HG03565 (cell line): ENCODE measurements at regions not wholly inside any gene's neighbourhood (a gene's known extent, or its start where the extent isn't known, plus 50 kb on each side); places are given as distances from the start of the nearest gene placed in this dataset.
"Not testable (repeated sequence)": the region's sequence is repeated elsewhere in the genome, so short reads cannot be mapped to it uniquely, and the experiment has no call there.

Source experiments
- ATAC-seq: cut with Tn5 transposase; IDR thresholded peaks from one replicate; pipeline ENCODE4 v1.9.1; 2021; ENCODE audit warnings: mild to moderate bottlenecking, moderate library complexity; ENCODE audit not compliant: unreplicated experiment

DNA sequence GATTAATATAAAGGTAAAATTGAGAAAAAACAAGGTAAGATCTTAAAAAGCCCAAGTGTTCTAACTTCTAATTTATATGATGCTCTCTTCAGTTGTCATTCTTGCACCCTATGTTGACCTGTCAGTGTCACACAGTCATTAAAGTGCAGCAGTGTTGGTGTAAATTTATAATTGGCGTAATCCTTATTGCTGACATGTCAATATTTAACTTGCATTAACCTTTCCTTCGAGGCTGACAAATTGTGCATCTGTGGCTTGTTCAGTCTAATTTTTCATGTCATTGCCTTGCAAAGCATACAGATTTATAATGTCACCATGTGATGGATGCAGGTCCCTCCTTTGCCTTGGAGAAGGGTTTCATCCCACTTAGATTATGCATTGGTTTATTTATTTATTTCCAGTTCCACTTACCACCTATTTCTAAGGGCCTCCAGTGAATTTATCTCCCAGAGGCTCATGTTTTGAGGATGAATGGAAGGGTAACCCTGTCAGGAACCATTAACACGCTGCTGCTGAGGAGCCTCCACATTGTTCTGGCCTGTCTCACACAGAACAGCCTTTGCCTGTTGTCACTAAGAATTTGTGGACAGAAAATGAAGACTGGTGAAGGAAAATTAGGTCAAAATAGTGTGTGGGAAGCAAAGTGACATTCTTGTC, 1098.5 kb upstream of the LCORL start:
- ATAC-seq: no peak

DNA sequence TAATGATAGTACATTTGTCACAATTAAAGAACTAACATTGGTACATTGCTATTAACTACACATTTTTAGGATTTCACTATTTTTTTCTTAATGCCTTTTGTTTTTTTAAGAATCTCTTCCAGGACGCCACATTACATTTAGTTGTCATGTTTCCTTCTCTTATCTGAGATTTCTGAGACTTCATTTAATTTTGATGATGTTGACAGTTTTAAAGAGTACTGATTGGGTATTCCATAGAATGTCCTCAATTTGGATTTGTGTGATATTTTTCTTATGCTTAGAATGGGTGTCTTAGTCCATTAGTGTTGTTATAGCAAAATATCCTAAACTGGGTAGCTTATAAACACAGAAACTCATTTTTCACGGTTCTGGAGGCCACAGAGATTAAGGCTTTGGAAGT, 1095.5 kb upstream of the LCORL start:
- ATAC-seq: no peak

DNA sequence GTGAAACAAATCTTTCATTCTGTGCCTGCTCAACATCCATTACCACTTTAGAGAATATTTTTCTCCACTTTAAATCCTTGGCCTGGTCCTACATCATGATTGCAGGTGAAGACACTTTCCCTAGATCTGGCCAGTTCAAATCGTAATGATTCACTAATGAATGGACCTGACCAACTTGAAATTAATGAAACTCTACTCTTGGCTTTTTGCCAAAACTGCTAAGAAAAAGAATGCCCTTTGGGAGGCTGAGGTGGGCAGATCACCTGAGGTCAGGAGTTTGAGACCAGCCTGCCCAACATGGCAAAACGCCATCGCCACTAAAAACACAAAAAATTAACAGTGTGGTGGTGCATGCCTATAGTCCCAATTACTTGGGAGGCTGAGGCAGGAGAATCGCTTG, 1082.6 kb upstream of the LCORL start:
- no peak for ATAC-seq

DNA sequence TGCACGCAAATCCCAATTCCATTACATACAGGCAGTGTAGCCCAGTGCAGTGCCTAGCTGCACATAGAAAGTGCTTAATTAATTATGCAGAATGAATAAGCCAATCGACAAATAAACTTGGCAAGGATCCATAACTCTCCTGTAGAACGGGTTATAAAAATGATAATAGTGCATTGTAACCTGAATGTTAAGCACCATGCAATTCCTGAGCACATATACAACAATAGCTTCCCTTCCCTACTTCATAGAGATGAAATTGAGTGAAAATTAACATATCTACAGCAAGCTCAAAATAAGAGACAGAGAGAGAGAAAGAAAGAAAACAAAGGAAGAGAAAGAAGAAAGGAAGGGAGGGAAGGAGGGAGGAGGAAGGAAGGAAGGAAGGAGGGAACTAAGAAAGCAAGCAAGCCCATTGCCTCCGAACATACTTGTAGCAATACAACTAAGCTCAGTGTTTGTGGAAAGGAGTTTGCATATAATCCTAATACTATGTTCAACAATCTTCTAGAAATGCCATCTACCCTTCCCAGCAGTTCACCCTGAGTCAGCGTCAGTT, 1074.0 kb upstream of the LCORL start:
- no peak for ATAC-seq

DNA sequence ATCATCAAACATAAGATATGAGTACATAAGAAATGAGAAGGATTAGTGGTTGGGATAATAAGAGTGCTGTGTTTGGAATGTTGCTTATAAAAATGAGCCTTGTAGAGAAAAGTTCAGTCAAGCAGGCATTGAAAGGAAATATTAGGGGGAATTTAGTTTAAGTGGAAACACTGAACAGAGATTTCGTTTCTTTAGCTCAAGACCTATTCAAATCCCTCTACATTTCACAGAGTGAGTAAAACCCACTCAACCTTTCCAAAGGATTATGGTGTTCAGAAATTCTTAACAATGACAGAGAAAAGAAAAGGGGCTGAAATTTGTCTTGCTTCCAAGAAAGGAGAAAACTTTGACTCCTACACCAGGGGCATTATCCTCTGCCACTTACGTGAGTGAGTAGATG, 1072.4 kb upstream of the LCORL start:
- no peak for ATAC-seq

DNA sequence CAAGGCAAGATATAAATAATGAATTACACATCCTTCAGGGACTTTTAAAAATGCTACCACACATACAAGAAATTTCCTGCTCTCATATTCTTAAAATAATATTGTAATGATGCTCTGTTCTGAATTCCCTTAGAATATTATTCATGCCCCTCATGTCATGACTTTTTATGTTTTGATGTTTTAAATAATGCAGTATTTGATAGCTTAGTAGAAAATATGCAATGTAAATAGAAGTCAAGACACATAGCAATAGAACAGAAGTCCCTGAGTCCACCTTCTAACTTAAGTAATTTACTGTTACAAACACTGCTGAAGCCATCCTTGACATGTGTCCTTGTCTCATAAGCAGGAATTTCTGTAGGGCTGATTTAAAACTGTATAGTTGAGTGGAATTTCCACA, 1071.2 kb upstream of the LCORL start:
- ATAC-seq: no peak

DNA sequence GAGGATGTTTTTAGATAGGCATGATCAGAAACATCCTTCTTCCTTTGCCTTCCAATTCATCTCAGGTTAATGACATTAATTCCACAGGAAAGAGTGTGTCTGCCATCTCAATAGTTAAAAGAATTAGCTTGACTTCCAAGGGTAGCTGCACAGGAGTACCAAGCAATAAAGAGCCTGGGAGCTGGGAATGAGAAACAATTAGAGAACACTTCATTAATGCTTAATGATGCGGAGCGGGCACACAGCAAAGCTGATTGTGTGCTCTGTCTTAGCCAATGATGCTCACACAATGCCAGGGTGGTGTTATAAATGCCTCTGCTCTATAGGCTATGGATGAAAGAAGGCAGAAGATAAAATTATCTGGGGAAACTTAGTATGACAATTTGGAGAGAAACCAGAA, 1052.5 kb upstream of the LCORL start:
- no peak for ATAC-seq

DNA sequence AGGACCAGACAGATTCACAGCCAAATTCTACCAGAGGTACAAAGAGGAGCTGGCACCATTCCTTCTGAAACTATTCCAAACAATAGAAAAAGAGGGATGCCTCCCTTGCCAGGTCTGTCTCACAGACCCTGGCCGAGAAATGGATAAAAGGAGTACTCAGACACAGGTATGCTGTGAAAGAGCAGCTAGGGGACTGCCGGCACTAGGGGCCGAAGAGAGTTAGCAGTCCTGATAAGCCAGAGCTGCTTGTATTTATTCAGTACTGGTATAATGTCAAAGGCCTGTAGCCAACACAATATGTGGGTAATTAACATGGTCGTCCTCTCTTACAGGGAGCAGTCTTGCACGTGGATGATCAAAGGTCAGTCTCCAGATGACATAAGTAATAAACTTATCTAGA, 1042.1 kb upstream of the LCORL start:
- ATAC-seq: no peak

DNA sequence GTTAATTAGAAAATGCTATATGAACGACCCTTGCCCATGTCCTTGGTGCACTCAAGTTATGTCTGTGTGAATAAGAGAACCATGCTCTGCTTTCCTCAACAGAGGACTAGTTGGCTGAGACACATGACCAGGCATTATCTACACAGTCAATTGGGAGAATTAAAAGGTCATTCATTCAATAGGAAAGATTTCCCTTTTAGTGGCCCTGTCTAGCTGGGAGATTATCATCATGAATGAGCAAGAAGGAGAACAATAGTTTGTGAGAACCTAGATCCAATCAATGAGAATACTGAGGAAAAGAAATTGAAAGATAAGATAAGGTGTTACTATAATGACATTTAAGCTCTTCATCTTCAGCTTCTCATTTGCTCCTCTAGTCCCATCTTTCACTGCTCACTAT, 1033.4 kb upstream of the LCORL start:
- ATAC-seq: no peak

DNA sequence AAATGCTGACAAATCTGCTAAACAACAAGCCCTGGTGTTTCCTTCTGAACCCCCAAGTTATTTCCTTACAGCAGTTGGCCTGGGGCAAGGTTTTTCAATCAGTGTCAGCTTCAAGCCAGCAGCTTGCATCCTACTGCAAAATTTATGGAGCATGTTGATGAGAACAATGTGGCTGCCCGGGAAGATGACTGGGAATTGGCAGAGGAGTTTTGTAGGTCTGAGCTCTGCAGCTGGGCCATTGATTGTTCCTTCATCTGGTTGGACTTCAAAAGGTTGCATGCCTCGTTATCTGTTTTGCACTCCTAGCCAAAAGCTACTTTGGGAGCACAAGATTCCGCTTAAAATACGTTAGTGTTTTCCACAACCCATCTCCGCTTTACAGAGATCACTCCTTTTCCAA, 1030.3 kb upstream of the LCORL start:
- no peak for ATAC-seq

DNA sequence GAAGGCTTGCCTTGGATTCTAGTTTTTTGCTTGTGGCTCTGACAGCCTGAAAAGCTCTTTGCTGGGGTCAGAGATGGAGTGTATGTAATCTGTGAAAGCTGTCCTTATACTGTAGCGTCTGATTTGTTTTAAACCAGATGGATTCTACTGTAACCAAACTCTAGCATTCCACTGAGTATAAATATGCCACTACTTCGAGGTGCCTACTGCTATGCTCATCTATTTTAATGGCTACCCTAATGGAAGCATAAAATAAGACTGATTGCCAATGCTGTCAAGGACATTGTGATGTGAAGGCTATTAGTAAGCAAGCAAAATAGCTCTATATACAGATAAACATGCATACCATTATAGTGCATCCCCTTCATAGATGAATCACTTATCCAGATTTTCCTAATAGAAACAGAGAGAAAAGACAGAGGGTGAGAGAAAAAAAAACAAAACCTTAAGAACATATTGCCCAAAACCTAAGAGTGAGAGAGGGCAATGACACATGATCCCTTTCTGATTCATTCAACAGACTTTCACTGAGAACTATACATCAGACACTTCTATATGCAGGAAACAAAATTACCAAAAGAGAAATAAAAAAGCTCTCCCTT, 1025.8 kb upstream of the LCORL start:
- ATAC-seq: no peak

DNA sequence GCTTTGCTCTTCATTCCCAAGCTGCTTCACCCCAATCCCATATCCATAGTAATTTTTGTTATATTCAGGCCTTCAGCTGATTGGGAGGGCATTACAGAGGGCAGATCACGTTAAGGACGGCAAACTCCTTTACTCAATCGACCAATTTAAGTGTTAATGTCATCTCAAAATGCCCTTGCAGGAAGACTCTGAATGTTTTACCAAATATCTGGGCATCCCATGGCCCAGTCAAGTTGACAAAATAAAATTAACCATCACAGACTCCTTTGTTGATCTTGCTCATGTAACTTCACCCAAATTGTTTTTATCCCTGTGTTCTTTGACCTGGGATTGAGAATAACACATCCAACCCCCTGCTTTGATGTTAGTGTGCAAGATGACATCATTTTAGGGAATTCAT, 1018.3 kb upstream of the LCORL start:
- ATAC-seq: no peak

DNA sequence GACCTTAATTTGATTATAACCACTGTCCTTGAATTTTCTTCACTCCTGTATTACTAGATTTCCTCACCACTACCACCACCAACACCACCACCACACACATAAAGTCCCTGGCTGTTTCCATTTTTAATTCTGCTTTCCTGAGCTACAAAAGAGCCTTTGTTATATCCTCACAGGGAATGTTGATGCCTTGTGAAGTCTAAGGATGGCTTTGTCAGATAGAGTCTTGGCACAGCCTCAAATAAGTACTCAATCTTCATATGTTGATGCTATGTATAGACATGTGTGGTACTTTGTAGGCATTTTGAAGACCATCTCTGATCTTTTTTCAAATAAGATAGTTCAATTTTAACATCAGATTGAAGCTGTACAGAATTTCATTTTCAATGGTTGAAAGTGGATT, 1016.7 kb upstream of the LCORL start:
- no peak for ATAC-seq

DNA sequence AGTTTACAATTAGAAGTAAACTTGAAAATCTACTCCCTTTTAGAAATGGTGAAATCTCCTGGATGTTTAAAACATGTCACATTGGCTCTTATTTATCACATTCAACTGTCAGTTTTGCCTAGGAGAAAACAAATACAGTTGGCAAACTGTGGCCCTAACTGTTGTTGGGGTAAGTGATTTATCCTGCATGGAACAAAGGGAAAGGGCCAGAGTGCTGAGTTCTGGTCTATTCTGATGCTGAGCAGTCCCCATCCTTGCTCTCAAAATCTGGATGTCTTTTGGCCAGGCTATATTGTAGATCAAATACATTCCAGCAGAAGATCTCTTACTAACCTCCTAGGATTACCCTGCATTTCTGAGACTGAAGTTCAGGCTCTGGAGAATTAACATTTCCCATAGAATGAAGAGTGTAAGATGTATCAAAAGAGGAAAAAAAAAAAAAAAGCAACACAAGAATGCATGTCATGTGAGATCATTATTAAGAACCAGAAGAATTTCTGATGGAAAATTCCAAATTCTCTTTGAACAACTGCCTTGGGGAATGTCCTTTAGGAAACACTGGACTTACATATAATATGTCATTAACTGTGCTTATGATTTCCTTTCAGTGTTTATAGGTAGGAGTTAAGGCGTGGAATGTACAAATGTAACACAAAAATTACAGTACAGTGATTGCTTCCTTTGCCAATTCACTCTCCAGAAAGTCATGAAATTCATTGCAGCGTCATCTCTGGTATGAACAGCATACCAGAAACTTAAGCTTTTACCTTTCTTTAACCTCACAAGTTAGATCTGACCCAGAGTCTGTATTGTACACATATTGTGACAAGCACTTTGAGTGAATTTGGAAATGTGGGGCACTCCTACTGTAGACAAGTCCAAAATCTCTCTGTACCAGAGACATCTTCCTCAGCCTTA, 1012.5 kb upstream of the LCORL start:
- no peak for ATAC-seq

DNA sequence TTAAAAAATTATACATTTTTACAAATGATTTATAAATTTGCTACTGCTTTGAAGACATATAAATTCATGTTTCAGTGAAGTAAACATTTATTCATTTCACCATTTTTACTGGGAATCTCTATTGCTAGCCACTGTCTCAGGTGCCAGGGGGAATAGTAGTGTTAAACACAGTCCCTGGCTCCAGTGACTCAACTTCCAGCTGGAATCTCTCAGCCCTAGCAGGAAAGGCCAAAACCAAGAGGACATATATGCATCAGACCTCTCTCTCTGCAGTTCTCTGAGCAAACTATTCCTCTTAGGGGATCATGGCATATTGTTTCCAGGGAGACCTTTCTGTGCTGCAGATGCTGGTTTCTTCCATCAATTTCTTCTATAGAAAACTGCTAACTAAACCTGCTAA, 1009.0 kb upstream of the LCORL start:
- no peak for ATAC-seq

DNA sequence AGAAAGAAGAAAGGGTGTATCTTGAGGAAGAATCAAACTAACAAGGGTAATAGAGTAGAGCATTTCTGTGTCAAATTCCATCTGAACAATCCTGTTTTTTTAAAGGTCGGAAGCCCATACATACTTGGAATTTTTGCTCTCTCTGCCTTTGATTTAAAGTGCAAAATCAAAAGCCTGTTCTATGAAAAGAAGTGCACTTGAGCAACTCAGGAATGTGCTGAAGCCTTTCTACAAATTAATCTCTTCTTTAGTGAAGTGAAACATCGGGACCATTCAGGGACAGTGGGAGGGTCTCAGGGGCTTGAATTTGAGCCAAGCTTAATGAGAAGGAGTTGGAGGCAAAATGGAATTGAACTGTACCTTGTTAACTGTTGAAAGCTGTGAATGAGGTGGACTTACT, 1008.5 kb upstream of the LCORL start:
- no peak for ATAC-seq

DNA sequence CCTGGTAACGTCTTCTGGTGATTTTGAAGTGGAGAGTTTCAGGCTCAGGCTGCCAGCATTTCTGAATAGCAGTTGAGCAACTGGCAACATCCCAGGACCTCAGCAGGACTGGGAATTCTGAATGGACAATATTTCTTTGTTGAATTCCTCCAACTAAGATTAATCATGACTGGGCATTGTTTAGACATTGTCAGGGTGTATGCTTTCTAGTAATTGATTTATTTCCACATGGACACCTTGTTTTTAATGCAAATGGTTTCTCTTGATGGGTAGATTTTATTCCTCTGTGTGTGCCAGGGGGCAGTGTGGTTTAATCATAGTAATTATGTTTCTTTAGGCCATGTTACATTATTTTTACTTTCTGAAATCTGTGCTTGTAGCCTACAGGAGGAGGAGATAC, 1004.7 kb upstream of the LCORL start:
- no peak for ATAC-seq

DNA sequence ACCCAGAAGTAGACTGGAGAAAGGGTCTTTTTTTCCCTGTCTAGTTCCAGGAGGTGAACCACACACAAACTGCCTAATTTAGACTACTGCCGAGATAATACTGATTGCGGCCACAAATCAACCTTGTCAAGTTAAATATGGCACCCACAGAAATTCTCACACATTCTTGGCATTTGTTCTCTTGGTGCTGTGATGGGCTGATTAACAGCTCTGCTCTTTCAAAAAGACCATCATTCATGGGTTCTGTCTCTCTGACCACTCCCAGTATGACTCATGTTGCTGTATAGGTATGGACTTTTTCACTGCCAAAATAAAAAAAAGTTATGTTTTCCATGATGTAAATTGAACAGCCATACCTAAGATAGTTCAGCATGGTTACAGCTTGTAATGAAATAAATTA, 1003.5 kb upstream of the LCORL start:
- ATAC-seq: no peak

DNA sequence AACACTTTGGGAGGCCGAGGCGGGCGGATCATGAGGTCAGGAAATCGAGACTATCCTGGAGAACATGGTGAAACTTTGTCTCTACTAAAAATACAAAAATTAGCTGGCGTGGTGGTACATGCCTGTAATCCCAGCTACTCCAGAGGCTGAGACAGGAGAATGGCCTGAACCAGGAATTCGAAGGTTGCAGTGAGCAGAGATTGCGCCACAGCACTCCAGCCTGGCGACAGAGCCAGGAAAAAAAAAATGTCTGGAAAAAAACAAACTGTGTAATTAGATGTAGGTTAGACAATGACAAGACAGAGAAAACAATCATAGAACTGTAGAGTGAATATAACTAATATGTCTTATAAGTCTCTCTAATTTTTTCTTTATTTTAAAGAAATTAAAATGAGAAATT, 1002.5 kb upstream of the LCORL start:
- ATAC-seq: no peak

DNA sequence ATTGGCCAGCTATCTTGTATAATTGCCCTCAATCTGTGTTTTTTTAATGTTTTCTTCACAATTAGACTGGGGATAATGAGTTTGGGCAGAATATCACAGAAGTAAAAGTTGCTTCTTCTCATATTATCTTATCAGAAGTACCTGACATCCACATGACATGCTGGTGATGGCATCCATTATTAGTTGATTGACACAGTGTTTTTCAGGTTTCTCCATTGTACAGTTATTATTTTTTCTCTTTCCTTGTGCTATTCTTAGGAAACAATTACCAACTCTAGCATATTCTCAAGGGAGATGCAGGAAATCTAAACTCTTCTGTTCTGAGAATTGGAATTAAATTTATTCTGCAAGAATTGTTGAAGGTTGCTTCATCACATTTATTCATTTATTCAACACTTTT, 1000.1 kb upstream of the LCORL start:
- ATAC-seq: no peak

DNA sequence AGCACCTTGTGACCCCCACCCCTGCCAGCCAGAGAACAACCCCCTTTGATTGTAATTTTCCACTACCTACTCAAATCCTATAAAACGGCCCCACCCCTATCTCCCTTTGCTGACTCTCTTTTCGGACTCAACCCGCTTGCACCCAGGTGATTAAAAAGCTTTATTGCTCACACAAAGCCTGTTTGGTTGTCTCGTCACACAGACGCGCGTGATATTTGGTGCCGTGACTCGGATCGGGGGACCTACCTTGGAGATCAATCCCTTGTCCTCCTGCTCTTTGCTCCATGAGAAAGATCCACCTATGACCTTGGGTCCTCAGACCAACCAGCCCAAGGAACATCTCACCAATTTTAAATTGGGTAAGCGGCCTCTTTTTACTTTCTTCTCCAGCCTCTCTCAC, 995.0 kb upstream of the LCORL start:
- not testable (repeated sequence) for ATAC-seq

DNA sequence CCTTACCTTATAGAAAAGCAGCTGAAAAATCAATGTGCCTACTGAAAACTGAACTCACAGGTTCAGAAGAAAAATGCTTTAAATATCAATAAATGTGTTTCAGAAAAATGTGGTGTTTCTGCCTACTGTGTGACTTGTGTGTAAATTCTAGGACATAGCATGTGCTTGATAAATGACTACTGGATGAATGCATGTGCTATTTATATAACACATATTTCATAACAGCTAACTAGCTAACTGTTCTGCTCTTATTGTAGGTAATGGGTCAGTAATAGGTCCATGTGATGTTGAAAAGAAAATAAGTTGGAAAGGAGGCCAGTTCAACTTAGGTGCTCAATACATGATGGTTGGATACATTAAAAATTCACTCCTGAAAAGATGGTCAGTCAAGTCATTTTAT, 993.0 kb upstream of the LCORL start:
- no peak for ATAC-seq
